ENCODE measurements at regions not wholly inside any gene's neighbourhood (a gene's known extent, or its start where the extent isn't known, plus 50 kb on each side); places are given as distances from the start of the nearest gene placed in this dataset.

DNA sequence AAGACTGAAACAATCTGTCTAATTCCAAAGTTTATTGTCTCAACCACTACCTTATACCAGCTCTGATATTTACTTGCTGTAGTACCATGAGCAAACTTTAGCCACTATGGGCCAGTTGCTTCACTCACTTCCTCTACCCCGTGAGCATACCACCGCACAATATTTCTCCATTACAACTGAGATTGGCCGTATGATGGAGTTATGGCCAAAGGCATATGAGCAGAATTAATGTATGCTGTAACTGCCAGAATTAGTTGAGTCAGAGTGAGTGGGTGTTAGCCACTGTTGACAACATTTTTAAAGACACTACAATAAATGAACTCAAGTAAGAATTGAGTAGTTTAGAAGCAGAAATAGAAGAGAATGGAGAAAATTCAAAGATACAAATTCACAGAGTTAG, 69.7 kb downstream of the LRATD1 start:
- TF ChIP-seq CTCF (IDR thresholded peaks at IDR 0.05) = no peak
- TF ChIP-seq POLR2A (IDR thresholded peaks at IDR 0.05) = no peak

Data from ovary (tissue), 3 donors.